Loucy (cell line): ENCODE measurements at regions not wholly inside any gene's neighbourhood (a gene's known extent, or its start where the extent isn't known, plus 50 kb on each side); places are given as distances from the start of the nearest gene placed in this dataset.
A peak's percentile ranks its signal among the peaks of the same experiment; 100 is the strongest.

Source experiments
- H2AFZ ChIP-seq: fragments of 200-600 bp; sonication (generic); 2 replicates; pipeline ENCODE4 v1.6.0; 2016; ENCODE audit warnings: antibody characterized with exemption, mild to moderate bottlenecking, low read length, moderate library complexity
- H3F3A ChIP-seq: fragments of 200-600 bp; 2 replicates; pipeline ENCODE4 v1.6.0; 2016; ENCODE audit warnings: antibody characterized with exemption, low read depth, mild to moderate bottlenecking
- H3K27me3 ChIP-seq: fragments of 200-600 bp; sonication (generic); 2 replicates; pipeline ENCODE4 v1.6.1; 2014; ENCODE audit warnings: low read length, mild to moderate bottlenecking; ENCODE audit not compliant: insufficient read depth, poor library complexity, severe bottlenecking
- H3K36me3 ChIP-seq: fragments of 200-600 bp; sonication (generic); 2 replicates; pipeline ENCODE4 v1.6.1; 2016; ENCODE audit warnings: low read length; ENCODE audit not compliant: insufficient read depth
- H3K4me1 ChIP-seq: fragments of 200-600 bp; sonication (generic); 2 replicates; pipeline ENCODE4 v1.5.1; 2014; ENCODE audit warnings: low read length, mild to moderate bottlenecking; ENCODE audit not compliant: insufficient read depth, poor library complexity, severe bottlenecking
- H3K4me2 ChIP-seq: fragments of 200-600 bp; sonication (generic); 2 replicates; pipeline ENCODE4 v1.6.0; 2014; ENCODE audit warnings: antibody characterized with exemption, low read length, low read depth, mild to moderate bottlenecking; ENCODE audit not compliant: poor library complexity, severe bottlenecking
- H3K4me3 ChIP-seq: fragments of 200-600 bp; sonication (generic); 2 replicates; pipeline ENCODE4 v1.5.1; 2014; ENCODE audit warnings: low read length, mild to moderate bottlenecking, mixed read lengths; ENCODE audit not compliant: poor library complexity, severe bottlenecking
- H3K79me2 ChIP-seq: fragments of 200-600 bp; sonication (generic); 2 replicates; pipeline ENCODE4 v1.6.1; 2014; ENCODE audit warnings: low read length; ENCODE audit not compliant: insufficient read depth
- H3K9ac ChIP-seq: fragments of 200-600 bp; sonication (generic); 2 replicates; pipeline ENCODE4 v1.6.0; 2014; ENCODE audit warnings: mild to moderate bottlenecking, low read depth, low read length, moderate library complexity; ENCODE audit not compliant: poor library complexity, severe bottlenecking
- H3K9me2 ChIP-seq: fragments of 200-600 bp; sonication (generic); replicated peaks from 2 replicates; pipeline ENCODE4 v1.6.1; 2016; ENCODE audit warnings: low read depth, low read length, mixed read lengths
- H3K9me3 ChIP-seq: fragments of 200-600 bp; sonication (generic); 2 replicates; pipeline ENCODE4 v1.6.1; 2014; ENCODE audit warnings: mild to moderate bottlenecking, antibody characterized with exemption, low read length, low read depth; ENCODE audit not compliant: insufficient read depth
- H4K20me1 ChIP-seq: fragments of 200-600 bp; sonication (generic); 2 replicates; pipeline ENCODE4 v1.6.0; 2014; ENCODE audit warnings: antibody characterized with exemption, low read length, mild to moderate bottlenecking; ENCODE audit not compliant: insufficient read depth, poor library complexity, severe bottlenecking
- EZH2phosphoT487 ChIP-seq: fragments of 200-600 bp; IDR thresholded peaks from 2 replicates; pipeline ENCODE4 v1.6.1; 2018; ENCODE audit warnings: antibody characterized with exemption, mild to moderate bottlenecking, moderate library complexity, borderline replicate concordance
- TF ChIP-seq, protein P1 (sequence below): fragments of 200-600 bp; sonication (generic); conservative IDR thresholded peaks from 2 replicates; pipeline ENCODE4 v1.5.1; 2014; ENCODE audit warnings: mild to moderate bottlenecking, antibody characterized with exemption, low read length

DNA sequence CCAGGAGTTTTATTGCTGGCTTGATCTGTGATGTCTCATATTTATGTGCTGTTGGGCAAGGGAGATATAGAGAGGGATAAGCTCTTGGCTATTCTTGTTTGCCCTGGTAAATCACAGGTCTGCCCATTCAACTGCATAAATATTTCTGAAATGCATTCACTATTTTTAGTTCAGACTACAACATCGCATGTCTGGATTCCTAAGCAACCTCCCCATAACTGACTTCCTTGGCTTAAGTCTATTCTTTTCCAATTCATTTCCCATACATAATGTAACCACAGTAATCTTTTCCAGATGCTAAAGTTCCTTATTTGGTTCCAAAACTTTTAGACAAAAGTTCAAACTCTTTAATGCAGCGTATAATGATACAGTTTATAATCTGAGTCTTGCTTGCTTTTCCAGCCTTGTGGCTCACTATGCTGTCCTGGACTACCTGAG is 321.4 kb upstream of the ACTBL2 start:
- Histone ChIP-seq H2AFZ (no peak overlapping the region), H3K4me1 (no peaks in the 10 kb centered on the region), H3F3A (no peaks in the 10 kb centered on the region), H3K27me3 (no peaks in the 10 kb centered on the region), H3K36me3 (no peaks in the 10 kb centered on the region), H3K9ac (no peak overlapping the region), H4K20me1 (no peaks in the 10 kb centered on the region), H3K9me3 (no peaks in the 10 kb centered on the region), H3K79me2 (no peaks in the 10 kb centered on the region), H3K4me3 (no peak overlapping the region), H3K9me2 (no peaks in the 10 kb centered on the region), H3K4me2 (no peak overlapping the region)
- TF ChIP-seq, protein P1, sequence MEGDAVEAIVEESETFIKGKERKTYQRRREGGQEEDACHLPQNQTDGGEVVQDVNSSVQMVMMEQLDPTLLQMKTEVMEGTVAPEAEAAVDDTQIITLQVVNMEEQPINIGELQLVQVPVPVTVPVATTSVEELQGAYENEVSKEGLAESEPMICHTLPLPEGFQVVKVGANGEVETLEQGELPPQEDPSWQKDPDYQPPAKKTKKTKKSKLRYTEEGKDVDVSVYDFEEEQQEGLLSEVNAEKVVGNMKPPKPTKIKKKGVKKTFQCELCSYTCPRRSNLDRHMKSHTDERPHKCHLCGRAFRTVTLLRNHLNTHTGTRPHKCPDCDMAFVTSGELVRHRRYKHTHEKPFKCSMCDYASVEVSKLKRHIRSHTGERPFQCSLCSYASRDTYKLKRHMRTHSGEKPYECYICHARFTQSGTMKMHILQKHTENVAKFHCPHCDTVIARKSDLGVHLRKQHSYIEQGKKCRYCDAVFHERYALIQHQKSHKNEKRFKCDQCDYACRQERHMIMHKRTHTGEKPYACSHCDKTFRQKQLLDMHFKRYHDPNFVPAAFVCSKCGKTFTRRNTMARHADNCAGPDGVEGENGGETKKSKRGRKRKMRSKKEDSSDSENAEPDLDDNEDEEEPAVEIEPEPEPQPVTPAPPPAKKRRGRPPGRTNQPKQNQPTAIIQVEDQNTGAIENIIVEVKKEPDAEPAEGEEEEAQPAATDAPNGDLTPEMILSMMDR = no peak
- TF ChIP-seq EZH2phosphoT487 = no peak

DNA sequence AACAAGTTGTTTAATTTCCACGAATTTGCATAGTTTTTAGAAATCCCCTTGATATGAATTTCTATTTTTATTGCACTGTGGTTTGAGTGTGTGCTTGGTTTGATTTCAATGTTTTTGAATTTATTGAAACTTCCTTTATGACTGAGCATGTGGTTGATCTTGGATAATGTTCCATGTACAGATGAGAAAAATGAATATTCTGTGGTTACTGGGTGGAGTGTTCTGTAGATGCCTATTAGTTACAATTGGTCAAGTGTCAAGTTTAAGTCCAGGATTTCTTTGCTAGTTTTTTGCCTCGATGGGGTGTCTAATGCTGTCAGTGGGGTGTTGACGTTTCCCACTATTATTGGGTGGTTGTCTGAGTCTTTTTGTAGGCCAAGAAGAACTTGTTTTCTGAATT is 319.5 kb upstream of the ACTBL2 start:
- Histone ChIP-seq H3K9ac (no peak overlapping the region), H2AFZ (no peak overlapping the region), H3K4me1 (no peaks in the 10 kb centered on the region), H4K20me1 (no peaks in the 10 kb centered on the region), H3K79me2 (no peaks in the 10 kb centered on the region), H3K4me2 (no peak overlapping the region), H3F3A (no peaks in the 10 kb centered on the region), H3K9me3 (no peaks in the 10 kb centered on the region), H3K36me3 (no peaks in the 10 kb centered on the region), H3K27me3 (no peaks in the 10 kb centered on the region), H3K9me2 (no peaks in the 10 kb centered on the region), H3K4me3 (no peak overlapping the region)
- TF ChIP-seq EZH2phosphoT487 = 0 out of 2 replicates have a peak, but pooled peaks have one; percentile 6
- TF ChIP-seq, protein P1 = no peak

- H3K36me3 ChIP-seq = no peaks in the 10 kb centered on the region
- H3K9me3 ChIP-seq = no peaks in the 10 kb centered on the region
- H3K4me2 ChIP-seq = no peak overlapping the region
- no peak for TF ChIP-seq EZH2phosphoT487
- TF ChIP-seq, protein P1 = no peak
- no peak overlapping the region for H2AFZ ChIP-seq
- H3F3A ChIP-seq = no peaks in the 10 kb centered on the region
- H3K79me2 ChIP-seq = no peaks in the 10 kb centered on the region
- no peak overlapping the region for H3K4me3 ChIP-seq
- no peaks in the 10 kb centered on the region for H3K27me3 ChIP-seq
- no peaks in the 10 kb centered on the region for H3K9me2 ChIP-seq
- H3K4me1 ChIP-seq = no peaks in the 10 kb centered on the region
- H4K20me1 ChIP-seq = no peaks in the 10 kb centered on the region
- H3K9ac ChIP-seq = no peak overlapping the region
Measured at GRCh38 chr5:57795203-57795602, 312.6 kb upstream of the ACTBL2 start.
